HEK293 (cell line): ENCODE measurements at regions not wholly inside any gene's neighbourhood (a gene's known extent, or its start where the extent isn't known, plus 50 kb on each side); places are given as distances from the start of the nearest gene placed in this dataset.

Experiments
- CTCF ChIA-PET: fragments of 350-600 bp; formaldehyde crosslinking; extraction: SDS; loops from one replicate; lab custom pipeline; 2021; ENCODE audit warnings: antibody characterized with exemption; lab: Yijun Ruan, JAX
- POLR2A ChIA-PET: fragments of 300-600 bp; formaldehyde crosslinking; extraction: SDS; loops from one replicate; lab custom pipeline; 2020; ENCODE audit warnings: antibody characterized with exemption, inconsistent platforms; lab: Yijun Ruan, JAX
- H3K27ac ChIP-seq: fragments of 200-500 bp; sonication (Bioruptor generic); 2 replicates; pipeline ENCODE4 v1.5.1; 2014; ENCODE audit warnings: low read depth, low read length, control low read depth, inconsistent platforms; ENCODE audit errors: extremely low read depth
- H3K36me3 ChIP-seq, 2 experiments: fragments of 200-500 bp in 1 of 2; sonication (Bioruptor generic) in 1 of 2; 1 replicate in 1 of 2; 2 replicates in 1 of 2; pipeline ENCODE4 v1.5.1; 2014 to 2017; ENCODE audit warnings: inconsistent platforms in 2 of 2, low read length in 2 of 2; ENCODE audit not compliant: control insufficient read depth in 2 of 2, insufficient read depth in 1 of 2
- H3K4me1 ChIP-seq: fragments of 200-500 bp; sonication (Bioruptor generic); 2 replicates; pipeline ENCODE4 v1.5.1; 2014; ENCODE audit warnings: mild to moderate bottlenecking, low read length, inconsistent platforms; ENCODE audit not compliant: control insufficient read depth, insufficient read depth
- H3K4me3 ChIP-seq: 2 replicates; pipeline ENCODE4 v1.5.1; 2011; ENCODE audit warnings: low read depth, mild to moderate bottlenecking, control low read depth, low read length, moderate library complexity
- H3K9me3 ChIP-seq: fragments of 200-500 bp; sonication (Bioruptor generic); 2 replicates; pipeline ENCODE4 v1.5.1; 2014; ENCODE audit warnings: low read depth, low read length, inconsistent platforms; ENCODE audit not compliant: control insufficient read depth, insufficient read depth
- BCL11B ChIP-seq: fragments of 450-650 bp; formaldehyde crosslinking; IDR thresholded peaks from 2 replicates; pipeline ENCODE4 v1.5.1; 2016; ENCODE audit warnings: low read depth, missing biosample characterization, missing genetic modification characterization
- KLF16 ChIP-seq: fragments of 450-650 bp; formaldehyde crosslinking; IDR thresholded peaks from 2 replicates; pipeline ENCODE4 v1.5.1; 2017; ENCODE audit warnings: missing biosample characterization, missing genetic modification characterization
- MEIS1 ChIP-seq: sonication (generic); formaldehyde crosslinking; IDR thresholded peaks from 2 replicates; pipeline ENCODE4 v1.8.1; 2022; ENCODE audit warnings: missing genetic modification reagents, mild to moderate bottlenecking, borderline replicate concordance
- SALL2 ChIP-seq: fragments of 450-650 bp; formaldehyde crosslinking; IDR thresholded peaks from 2 replicates; pipeline ENCODE4 v1.5.0; 2017; ENCODE audit warnings: missing biosample characterization, mild to moderate bottlenecking, missing genetic modification characterization, borderline replicate concordance
- ZBTB20 ChIP-seq: fragments of 450-650 bp; formaldehyde crosslinking; IDR thresholded peaks from 2 replicates; pipeline ENCODE4 v1.5.1; 2016; ENCODE audit warnings: missing biosample characterization, missing genetic modification characterization
- ZFP69B ChIP-seq: fragments of 450-650 bp; formaldehyde crosslinking; IDR thresholded peaks from 2 replicates; pipeline ENCODE4 v1.5.1; 2016; ENCODE audit warnings: missing biosample characterization, missing genetic modification characterization
- ZNF354C ChIP-seq: fragments of 450-650 bp; formaldehyde crosslinking; IDR thresholded peaks from 2 replicates; pipeline ENCODE4 v1.5.1; 2016; ENCODE audit warnings: missing biosample characterization, missing genetic modification characterization, low read depth, borderline replicate concordance
- ZNF596 ChIP-seq: fragments of 450-650 bp; IDR thresholded peaks from 2 replicates; pipeline ENCODE4 v1.5.0; 2018; ENCODE audit warnings: missing biosample characterization, mild to moderate bottlenecking, missing genetic modification characterization, moderate library complexity
- ZNF785 ChIP-seq: fragments of 450-650 bp; formaldehyde crosslinking; IDR thresholded peaks from 2 replicates; pipeline ENCODE4 v1.5.1; 2016; ENCODE audit warnings: missing biosample characterization, missing genetic modification characterization
- ZNF791 ChIP-seq: fragments of 450-650 bp; formaldehyde crosslinking; IDR thresholded peaks from 2 replicates; pipeline ENCODE4 v1.5.1; 2016; ENCODE audit warnings: missing biosample characterization, missing genetic modification characterization
- TF ChIP-seq, protein P1 (sequence below): fragments of 450-650 bp; formaldehyde crosslinking; IDR thresholded peaks from 2 replicates; pipeline ENCODE4 v1.5.1; 2016; ENCODE audit warnings: missing biosample characterization, missing genetic modification characterization, borderline replicate concordance
- TF ChIP-seq, protein P2 (sequence below): fragments of 450-650 bp; formaldehyde crosslinking; IDR thresholded peaks from 2 replicates; pipeline ENCODE4 v1.5.1; 2017; ENCODE audit warnings: missing biosample characterization, missing genetic modification characterization
- TF ChIP-seq, protein P3 (sequence below): fragments of 450-650 bp; formaldehyde crosslinking; IDR thresholded peaks from 2 replicates; pipeline ENCODE4 v1.5.1; 2017; ENCODE audit warnings: missing biosample characterization, missing genetic modification characterization
- TF ChIP-seq, protein P4 (sequence below): fragments of 450-650 bp; formaldehyde crosslinking; IDR thresholded peaks from 2 replicates; pipeline ENCODE4 v1.5.1; 2016; ENCODE audit warnings: missing biosample characterization, missing genetic modification characterization
- TF ChIP-seq, protein P5 (sequence below): fragments of 450-650 bp; formaldehyde crosslinking; IDR thresholded peaks from 2 replicates; pipeline ENCODE4 v1.5.1; 2016; ENCODE audit warnings: missing biosample characterization, missing genetic modification characterization

DNA sequence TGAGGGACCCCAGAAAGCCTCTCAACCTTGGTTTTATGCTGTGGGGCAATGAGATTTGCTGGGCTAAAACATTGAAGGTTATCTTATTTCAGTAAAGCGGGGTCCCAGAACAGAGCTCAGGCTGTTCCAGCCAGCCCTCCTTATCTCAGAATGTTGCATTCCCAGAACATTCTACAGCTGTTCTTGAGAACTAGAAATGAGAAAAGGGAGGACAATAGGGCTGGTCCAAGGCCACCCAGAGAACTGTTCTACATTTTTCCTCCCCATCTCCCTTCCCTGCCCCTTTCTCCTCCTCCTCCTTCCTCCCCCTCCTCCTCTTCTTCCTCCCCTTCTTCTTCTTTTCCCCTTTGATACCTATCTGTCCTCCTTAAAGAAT is 70.4 kb upstream of the SLC7A11 start:
- H3K9me3 ChIP-seq: no peaks in the 10 kb centered on the region
- POLR2A ChIA-PET: no interaction called here
- TF ChIP-seq ZNF596 (tag by site-specific recombination) (no peak), SALL2 (tag by site-specific recombination) (no peak), KLF16 (no peak), ZNF791 (tag by site-specific recombination) (no peak), ZBTB20 (tag by site-specific recombination) (no peak), BCL11B (tag by site-specific recombination) (no peak), ZNF785 (tag by site-specific recombination) (no peak), MEIS1 (CRISPR knock-in tag) (no peak), ZFP69B (tag by site-specific recombination) (no peak), ZNF354C (tag by site-specific recombination) (no peak)
- TF ChIP-seq, protein P1, sequence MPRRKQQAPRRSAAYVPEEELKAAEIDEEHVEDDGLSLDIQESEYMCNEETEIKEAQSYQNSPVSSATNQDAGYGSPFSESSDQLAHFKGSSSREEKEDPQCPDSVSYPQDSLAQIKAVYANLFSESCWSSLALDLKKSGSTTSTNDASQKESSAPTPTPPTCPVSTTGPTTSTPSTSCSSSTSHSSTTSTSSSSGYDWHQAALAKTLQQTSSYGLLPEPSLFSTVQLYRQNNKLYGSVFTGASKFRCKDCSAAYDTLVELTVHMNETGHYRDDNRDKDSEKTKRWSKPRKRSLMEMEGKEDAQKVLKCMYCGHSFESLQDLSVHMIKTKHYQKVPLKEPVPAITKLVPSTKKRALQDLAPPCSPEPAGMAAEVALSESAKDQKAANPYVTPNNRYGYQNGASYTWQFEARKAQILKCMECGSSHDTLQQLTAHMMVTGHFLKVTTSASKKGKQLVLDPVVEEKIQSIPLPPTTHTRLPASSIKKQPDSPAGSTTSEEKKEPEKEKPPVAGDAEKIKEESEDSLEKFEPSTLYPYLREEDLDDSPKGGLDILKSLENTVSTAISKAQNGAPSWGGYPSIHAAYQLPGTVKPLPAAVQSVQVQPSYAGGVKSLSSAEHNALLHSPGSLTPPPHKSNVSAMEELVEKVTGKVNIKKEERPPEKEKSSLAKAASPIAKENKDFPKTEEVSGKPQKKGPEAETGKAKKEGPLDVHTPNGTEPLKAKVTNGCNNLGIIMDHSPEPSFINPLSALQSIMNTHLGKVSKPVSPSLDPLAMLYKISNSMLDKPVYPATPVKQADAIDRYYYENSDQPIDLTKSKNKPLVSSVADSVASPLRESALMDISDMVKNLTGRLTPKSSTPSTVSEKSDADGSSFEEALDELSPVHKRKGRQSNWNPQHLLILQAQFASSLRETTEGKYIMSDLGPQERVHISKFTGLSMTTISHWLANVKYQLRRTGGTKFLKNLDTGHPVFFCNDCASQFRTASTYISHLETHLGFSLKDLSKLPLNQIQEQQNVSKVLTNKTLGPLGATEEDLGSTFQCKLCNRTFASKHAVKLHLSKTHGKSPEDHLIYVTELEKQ (tag by site-specific recombination): no peak
- TF ChIP-seq, protein P2, sequence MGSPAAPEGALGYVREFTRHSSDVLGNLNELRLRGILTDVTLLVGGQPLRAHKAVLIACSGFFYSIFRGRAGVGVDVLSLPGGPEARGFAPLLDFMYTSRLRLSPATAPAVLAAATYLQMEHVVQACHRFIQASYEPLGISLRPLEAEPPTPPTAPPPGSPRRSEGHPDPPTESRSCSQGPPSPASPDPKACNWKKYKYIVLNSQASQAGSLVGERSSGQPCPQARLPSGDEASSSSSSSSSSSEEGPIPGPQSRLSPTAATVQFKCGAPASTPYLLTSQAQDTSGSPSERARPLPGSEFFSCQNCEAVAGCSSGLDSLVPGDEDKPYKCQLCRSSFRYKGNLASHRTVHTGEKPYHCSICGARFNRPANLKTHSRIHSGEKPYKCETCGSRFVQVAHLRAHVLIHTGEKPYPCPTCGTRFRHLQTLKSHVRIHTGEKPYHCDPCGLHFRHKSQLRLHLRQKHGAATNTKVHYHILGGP: no peak
- TF ChIP-seq, protein P3, sequence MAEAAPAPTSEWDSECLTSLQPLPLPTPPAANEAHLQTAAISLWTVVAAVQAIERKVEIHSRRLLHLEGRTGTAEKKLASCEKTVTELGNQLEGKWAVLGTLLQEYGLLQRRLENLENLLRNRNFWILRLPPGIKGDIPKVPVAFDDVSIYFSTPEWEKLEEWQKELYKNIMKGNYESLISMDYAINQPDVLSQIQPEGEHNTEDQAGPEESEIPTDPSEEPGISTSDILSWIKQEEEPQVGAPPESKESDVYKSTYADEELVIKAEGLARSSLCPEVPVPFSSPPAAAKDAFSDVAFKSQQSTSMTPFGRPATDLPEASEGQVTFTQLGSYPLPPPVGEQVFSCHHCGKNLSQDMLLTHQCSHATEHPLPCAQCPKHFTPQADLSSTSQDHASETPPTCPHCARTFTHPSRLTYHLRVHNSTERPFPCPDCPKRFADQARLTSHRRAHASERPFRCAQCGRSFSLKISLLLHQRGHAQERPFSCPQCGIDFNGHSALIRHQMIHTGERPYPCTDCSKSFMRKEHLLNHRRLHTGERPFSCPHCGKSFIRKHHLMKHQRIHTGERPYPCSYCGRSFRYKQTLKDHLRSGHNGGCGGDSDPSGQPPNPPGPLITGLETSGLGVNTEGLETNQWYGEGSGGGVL (tag by site-specific recombination): no peak
- TF ChIP-seq, protein P4, sequence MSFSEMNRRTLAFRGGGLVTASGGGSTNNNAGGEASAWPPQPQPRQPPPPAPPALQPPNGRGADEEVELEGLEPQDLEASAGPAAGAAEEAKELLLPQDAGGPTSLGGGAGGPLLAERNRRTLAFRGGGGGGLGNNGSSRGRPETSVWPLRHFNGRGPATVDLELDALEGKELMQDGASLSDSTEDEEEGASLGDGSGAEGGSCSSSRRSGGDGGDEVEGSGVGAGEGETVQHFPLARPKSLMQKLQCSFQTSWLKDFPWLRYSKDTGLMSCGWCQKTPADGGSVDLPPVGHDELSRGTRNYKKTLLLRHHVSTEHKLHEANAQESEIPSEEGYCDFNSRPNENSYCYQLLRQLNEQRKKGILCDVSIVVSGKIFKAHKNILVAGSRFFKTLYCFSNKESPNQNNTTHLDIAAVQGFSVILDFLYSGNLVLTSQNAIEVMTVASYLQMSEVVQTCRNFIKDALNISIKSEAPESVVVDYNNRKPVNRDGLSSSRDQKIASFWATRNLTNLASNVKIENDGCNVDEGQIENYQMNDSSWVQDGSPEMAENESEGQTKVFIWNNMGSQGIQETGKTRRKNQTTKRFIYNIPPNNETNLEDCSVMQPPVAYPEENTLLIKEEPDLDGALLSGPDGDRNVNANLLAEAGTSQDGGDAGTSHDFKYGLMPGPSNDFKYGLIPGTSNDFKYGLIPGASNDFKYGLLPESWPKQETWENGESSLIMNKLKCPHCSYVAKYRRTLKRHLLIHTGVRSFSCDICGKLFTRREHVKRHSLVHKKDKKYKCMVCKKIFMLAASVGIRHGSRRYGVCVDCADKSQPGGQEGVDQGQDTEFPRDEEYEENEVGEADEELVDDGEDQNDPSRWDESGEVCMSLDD: no peak
- TF ChIP-seq, protein P5, sequence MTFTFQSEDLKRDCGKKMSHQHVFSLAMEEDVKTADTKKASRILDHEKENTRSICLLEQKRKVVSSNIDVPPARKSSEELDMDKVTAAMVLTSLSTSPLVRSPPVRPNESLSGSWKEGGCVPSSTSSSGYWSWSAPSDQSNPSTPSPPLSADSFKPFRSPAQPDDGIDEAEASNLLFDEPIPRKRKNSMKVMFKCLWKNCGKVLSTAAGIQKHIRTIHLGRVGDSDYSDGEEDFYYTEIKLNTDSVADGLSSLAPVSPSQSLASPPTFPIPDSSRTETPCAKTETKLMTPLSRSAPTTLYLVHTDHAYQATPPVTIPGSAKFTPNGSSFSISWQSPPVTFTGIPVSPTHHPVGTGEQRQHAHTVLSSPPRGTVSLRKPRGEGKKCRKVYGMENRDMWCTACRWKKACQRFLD (tag by site-specific recombination): no peak
- H3K27ac ChIP-seq: no peak overlapping the region
- H3K4me1 ChIP-seq: no peaks in the 10 kb centered on the region
- H3K36me3 ChIP-seq: no peaks in the 10 kb centered on the region
- CTCF ChIA-PET: no interaction called here
- H3K4me3 ChIP-seq: no peak overlapping the region
